Lower leg skin (tissue), 4 donors: ENCODE measurements at regions not wholly inside any gene's neighbourhood (a gene's known extent, or its start where the extent isn't known, plus 50 kb on each side); places are given as distances from the start of the nearest gene placed in this dataset.
"Not testable (repeated sequence)": the region's sequence is repeated elsewhere in the genome, so short reads cannot be mapped to it uniquely, and the experiment has no call there.

Experiments
- DNase-seq, 2 donors: peaks; one replicate each; pipeline ENCODE4 v3.0.0-alpha.2; 2019; ENCODE audit warnings: low spot score in 2 of 2
- H3K4me3 ChIP-seq: fragments of 200-600 bp; sonication (generic); 2 replicates; pipeline ENCODE4 v1.5.1; 2017; ENCODE audit warnings: mild to moderate bottlenecking, low read depth; ENCODE audit not compliant: poor library complexity, severe bottlenecking
- POLR2A ChIP-seq, 2 donors: fragments of 450-650 bp; IDR thresholded peaks; one replicate each; pipeline ENCODE4 v1.6.1; 2016 to 2017; ENCODE audit warnings: antibody characterized with exemption in 2 of 2, mild to moderate bottlenecking in 1 of 2, moderate library complexity in 1 of 2
- WGBS, 2 donors: methylation state at CpG; one replicate each; pipeline ENCODE4 v1.1.5; 2018; 5-methylcytosine and 5-hydroxymethylcytosine counted together
- intact Hi-C: fragments of 100-400 bp; cut with DNase I; formaldehyde crosslinking; loops from one replicate; pipeline ENCODE4 v1.15.0; 2023; ENCODE audit warnings: low total_unique reads
- TF ChIP-seq, protein P1 (sequence below), 3 donors: fragments of 450-650 bp; IDR thresholded peaks; one replicate each; pipeline ENCODE4 v1.5.1; 2016; ENCODE audit warnings: antibody characterized with exemption in 3 of 3, mild to moderate bottlenecking in 3 of 3, moderate library complexity in 2 of 3

GRCh38 chrX:98924511-98924910, 1485.6 kb downstream of the PCDH19 start:
- intact Hi-C loops, result no loop called here
- whole genome bisulfite sequencing, 2 donors, result 29 to 44% methylated on average over 3 of the region's 3 CpGs
- no peak for TF ChIP-seq POLR2A (IDR thresholded peaks at IDR 0.05)
- TF ChIP-seq, protein P1, sequence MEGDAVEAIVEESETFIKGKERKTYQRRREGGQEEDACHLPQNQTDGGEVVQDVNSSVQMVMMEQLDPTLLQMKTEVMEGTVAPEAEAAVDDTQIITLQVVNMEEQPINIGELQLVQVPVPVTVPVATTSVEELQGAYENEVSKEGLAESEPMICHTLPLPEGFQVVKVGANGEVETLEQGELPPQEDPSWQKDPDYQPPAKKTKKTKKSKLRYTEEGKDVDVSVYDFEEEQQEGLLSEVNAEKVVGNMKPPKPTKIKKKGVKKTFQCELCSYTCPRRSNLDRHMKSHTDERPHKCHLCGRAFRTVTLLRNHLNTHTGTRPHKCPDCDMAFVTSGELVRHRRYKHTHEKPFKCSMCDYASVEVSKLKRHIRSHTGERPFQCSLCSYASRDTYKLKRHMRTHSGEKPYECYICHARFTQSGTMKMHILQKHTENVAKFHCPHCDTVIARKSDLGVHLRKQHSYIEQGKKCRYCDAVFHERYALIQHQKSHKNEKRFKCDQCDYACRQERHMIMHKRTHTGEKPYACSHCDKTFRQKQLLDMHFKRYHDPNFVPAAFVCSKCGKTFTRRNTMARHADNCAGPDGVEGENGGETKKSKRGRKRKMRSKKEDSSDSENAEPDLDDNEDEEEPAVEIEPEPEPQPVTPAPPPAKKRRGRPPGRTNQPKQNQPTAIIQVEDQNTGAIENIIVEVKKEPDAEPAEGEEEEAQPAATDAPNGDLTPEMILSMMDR (IDR thresholded peaks at IDR 0.05), result no peak
- DNase-seq, result no peak
- H3K4me3 ChIP-seq, result no peak overlapping the region

DNA sequence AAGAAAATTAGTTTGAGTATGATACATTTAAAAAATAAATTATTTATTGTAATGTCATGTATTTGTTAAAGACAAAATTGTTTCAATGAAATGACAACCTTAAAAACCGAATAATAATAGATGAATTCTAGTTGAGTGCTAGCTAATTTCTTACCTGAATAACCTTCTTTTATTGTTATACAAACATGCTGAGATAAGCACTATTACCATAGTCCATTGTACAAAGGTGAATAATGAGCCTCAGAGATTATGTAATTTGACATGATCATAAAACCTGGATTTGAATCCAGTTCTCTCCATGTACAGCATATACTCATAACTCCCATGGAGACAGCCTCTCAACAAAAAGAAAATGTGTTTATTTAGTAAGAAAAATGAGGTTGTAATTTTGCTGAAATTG, 1512.9 kb downstream of the PCDH19 start:
- WGBS, 2 donors, result 80 to 92% methylated on average over 1 of the region's 1 CpG
- H3K4me3 ChIP-seq, result no peak overlapping the region
- intact Hi-C loops, result no loop called here
- TF ChIP-seq POLR2A (IDR thresholded peaks at IDR 0.05), result no peak
- TF ChIP-seq, protein P1 (IDR thresholded peaks at IDR 0.05), result no peak
- DNase-seq, result no peak

- DNase-seq, intact Hi-C loops: not testable (repeated sequence)
- WGBS, 2 donors, result 32 to 43% methylated on average over 5 to 6 of the region's 6 CpGs
Measured at GRCh38 chrX:98850639-98851038, 1559.4 kb downstream of the PCDH19 start.

More at GRCh38 chrX:98850639-98851038, 1559.4 kb downstream of the PCDH19 start:
- not testable (repeated sequence) for H3K4me3 ChIP-seq
